Heart left ventricle (tissue), 13 donors: ENCODE measurements at regions not wholly inside any gene's neighbourhood (a gene's known extent, or its start where the extent isn't known, plus 50 kb on each side); places are given as distances from the start of the nearest gene placed in this dataset.

Experiments used
- POLR2A ChIP-seq, 2 donors: fragments of 450-650 bp; IDR thresholded peaks; one replicate each; pipeline ENCODE4 v1.6.1; 2017; ENCODE audit warnings: antibody characterized with exemption in 2 of 2, mild to moderate bottlenecking in 2 of 2, moderate library complexity in 2 of 2
- TF ChIP-seq, protein P1 (sequence below), 12 donors: fragments of 200-600 bp; sonication (generic) in 4 of 12; IDR thresholded peaks; one replicate each; pipeline versions ENCODE4 v1.5.0 to v1.8.0; 2018 to 2022; ENCODE audit warnings: antibody characterized with exemption in 12 of 12, mild to moderate bottlenecking in 5 of 12
- donor health status: ischemic (EF 13 %, LVEDD 7.1; RV severe dilation, severe dysfunction).
- donor health status: DM: no; HTN: yes; CAD: no.
- donor health status: DM: no; HTN: no; CAD: no.
- donor health status: ischemic (EF 25% LVEDD 6.9; RV normal size, moderate dysfunction).
- donor health status: ischemic (EF 25% LVEDD 5.7; RV mildly dilated, moderate dysfunction).
- donor health status: ischemic (EF 35%, LVEDD 5.7; RV mildly dilated, moderate dysfunction).
- donor health status: nonischemic (EF 11% LVEDD 7.7; RV severe dilation, severe dysfunction).
- donor health status: DM: yes; HTN: yes; CAD: no.
- donor health status: PGD.
- donor health status: ischemic (EF 29% LVEDD 5.4; RV normal size, mild dysfunction).
- donor health status: nonischemic (EF 23%, LVEDD 6.1; RV moderate dilation, normal function).

- TF ChIP-seq, protein P1, sequence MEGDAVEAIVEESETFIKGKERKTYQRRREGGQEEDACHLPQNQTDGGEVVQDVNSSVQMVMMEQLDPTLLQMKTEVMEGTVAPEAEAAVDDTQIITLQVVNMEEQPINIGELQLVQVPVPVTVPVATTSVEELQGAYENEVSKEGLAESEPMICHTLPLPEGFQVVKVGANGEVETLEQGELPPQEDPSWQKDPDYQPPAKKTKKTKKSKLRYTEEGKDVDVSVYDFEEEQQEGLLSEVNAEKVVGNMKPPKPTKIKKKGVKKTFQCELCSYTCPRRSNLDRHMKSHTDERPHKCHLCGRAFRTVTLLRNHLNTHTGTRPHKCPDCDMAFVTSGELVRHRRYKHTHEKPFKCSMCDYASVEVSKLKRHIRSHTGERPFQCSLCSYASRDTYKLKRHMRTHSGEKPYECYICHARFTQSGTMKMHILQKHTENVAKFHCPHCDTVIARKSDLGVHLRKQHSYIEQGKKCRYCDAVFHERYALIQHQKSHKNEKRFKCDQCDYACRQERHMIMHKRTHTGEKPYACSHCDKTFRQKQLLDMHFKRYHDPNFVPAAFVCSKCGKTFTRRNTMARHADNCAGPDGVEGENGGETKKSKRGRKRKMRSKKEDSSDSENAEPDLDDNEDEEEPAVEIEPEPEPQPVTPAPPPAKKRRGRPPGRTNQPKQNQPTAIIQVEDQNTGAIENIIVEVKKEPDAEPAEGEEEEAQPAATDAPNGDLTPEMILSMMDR (IDR thresholded peaks at IDR 0.05) = no peak
- TF ChIP-seq POLR2A (IDR thresholded peaks at IDR 0.05) = no peak
These were observed 159.1 kb downstream of the TMEM26 start for GRCh38 chr10:61294131-61294530.
